Mesendoderm (in vitro differentiated cells): ENCODE measurements at regions not wholly inside any gene's neighbourhood (a gene's known extent, or its start where the extent isn't known, plus 50 kb on each side); places are given as distances from the start of the nearest gene placed in this dataset.
"Not testable (repeated sequence)": the region's sequence is repeated elsewhere in the genome, so short reads cannot be mapped to it uniquely, and the experiment has no call there.

Experiments
- DNase-seq: peaks from one replicate; pipeline ENCODE4 v3.0.0; 2013
- H2AK5ac ChIP-seq: 2 replicates; pipeline ENCODE4 v1.6.1; 2013; ENCODE audit warnings: low read length, inconsistent platforms
- H2BK120ac ChIP-seq: 2 replicates; pipeline ENCODE4 v1.6.1; 2013; ENCODE audit warnings: low read depth, mild to moderate bottlenecking, low read length, moderate library complexity, mixed read lengths
- H2BK15ac ChIP-seq: replicated peaks from 2 replicates; pipeline ENCODE4 v1.6.1; 2013; ENCODE audit warnings: low read depth, mild to moderate bottlenecking, moderate library complexity
- H2BK5ac ChIP-seq: 2 replicates; pipeline ENCODE4 v1.6.1; 2013; ENCODE audit warnings: low read length, inconsistent platforms
- H3K18ac ChIP-seq: 2 replicates; pipeline ENCODE4 v1.6.1; 2013; ENCODE audit warnings: mild to moderate bottlenecking, low read length, mixed read lengths
- H3K23ac ChIP-seq: one replicate; pipeline ENCODE4 v1.6.1; 2013; ENCODE audit warnings: low read length
- H3K27ac ChIP-seq: 2 replicates; pipeline ENCODE4 v1.5.1; 2013; ENCODE audit warnings: low read depth, mild to moderate bottlenecking, inconsistent platforms, low read length, moderate library complexity
- H3K27me3 ChIP-seq: 2 replicates; pipeline ENCODE4 v1.6.1; 2013; ENCODE audit warnings: low read length, control low read depth, mild to moderate bottlenecking, inconsistent platforms; ENCODE audit not compliant: insufficient read depth, poor library complexity
- H3K36me3 ChIP-seq: 2 replicates; pipeline ENCODE4 v1.6.1; 2013; ENCODE audit warnings: low read length, inconsistent platforms; ENCODE audit not compliant: control insufficient read depth, insufficient read depth
- H3K4ac ChIP-seq: one replicate; pipeline ENCODE4 v1.6.1; 2013; ENCODE audit warnings: low read depth, mild to moderate bottlenecking, low read length, moderate library complexity
- H3K4me1 ChIP-seq: 2 replicates; pipeline ENCODE4 v1.6.1; 2013; ENCODE audit warnings: low read depth, low read length, inconsistent platforms; ENCODE audit not compliant: control insufficient read depth
- H3K4me2 ChIP-seq: 2 replicates; pipeline ENCODE4 v1.6.1; 2013; ENCODE audit warnings: low read length
- H3K4me3 ChIP-seq: 2 replicates; pipeline ENCODE4 v1.5.1; 2013; ENCODE audit warnings: mild to moderate bottlenecking, low read length
- H3K56ac ChIP-seq: one replicate; pipeline ENCODE4 v1.6.1; 2013; ENCODE audit warnings: low read length
- H3K79me1 ChIP-seq: 2 replicates; pipeline ENCODE4 v1.6.1; 2013; ENCODE audit warnings: low read length, inconsistent platforms
- H3K79me2 ChIP-seq: 2 replicates; pipeline ENCODE4 v1.6.1; 2013; ENCODE audit warnings: mild to moderate bottlenecking, low read length; ENCODE audit not compliant: control insufficient read depth, insufficient read depth
- H3K9ac ChIP-seq: 2 replicates; pipeline ENCODE4 v1.6.1; 2013; ENCODE audit warnings: low read length, inconsistent platforms
- H4K5ac ChIP-seq: one replicate; pipeline ENCODE4 v1.6.1; 2013; ENCODE audit warnings: low read length
- H4K8ac ChIP-seq: one replicate; pipeline ENCODE4 v1.6.1; 2013; ENCODE audit warnings: low read depth, mild to moderate bottlenecking, control low read depth, low read length, moderate library complexity
- WGBS: extraction: QIAGEN DNeasy Blood & Tissue Kit; methylation state at CpG from one replicate; pipeline ENCODE4 v1.1.7; 2013; ENCODE audit warnings: low lambda C conversion rate, missing lambda C conversion rate; ENCODE audit not compliant: insufficient coverage; ENCODE audit errors: extremely low coverage; 5-methylcytosine and 5-hydroxymethylcytosine counted together

DNA sequence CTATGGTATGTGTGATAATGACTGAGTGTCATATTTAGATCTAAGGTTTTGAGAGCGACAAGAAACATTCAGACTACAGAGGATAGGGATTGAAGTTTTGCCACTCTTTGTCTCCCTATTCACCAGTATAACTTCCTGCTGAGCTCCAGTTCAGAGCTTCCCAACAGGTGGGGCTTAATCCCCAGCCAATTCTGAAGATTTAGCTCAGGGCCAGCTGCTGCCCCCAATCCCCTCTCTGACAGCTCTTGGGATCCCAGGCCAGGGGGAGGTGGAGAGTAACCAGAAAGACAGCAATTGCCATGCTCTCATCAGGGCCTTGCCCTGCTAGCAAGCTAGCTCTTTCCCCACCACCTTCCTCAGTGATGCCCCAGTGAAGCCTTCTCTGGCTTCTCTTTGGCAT, 57.8 kb downstream of the TRIL start:
- no peak overlapping the region for H3K9ac ChIP-seq
- H2AK5ac ChIP-seq, result no peak overlapping the region
- H3K27me3 ChIP-seq, result no peaks in the 10 kb centered on the region
- no peaks in the 10 kb centered on the region for H3K36me3 ChIP-seq
- no peak overlapping the region for H3K56ac ChIP-seq
- H3K4me3 ChIP-seq, result no peak overlapping the region
- H3K4me2 ChIP-seq, result no peak overlapping the region
- H3K4me1 ChIP-seq, result no peaks in the 10 kb centered on the region
- no peak overlapping the region for H3K23ac ChIP-seq
- WGBS, result no CpG with 5 or more reads among the region's 1 CpG
- H3K27ac ChIP-seq, result no peak overlapping the region
- no peaks in the 10 kb centered on the region for H3K79me1 ChIP-seq
- H3K18ac ChIP-seq, result no peak overlapping the region
- no peak overlapping the region for H2BK120ac ChIP-seq
- H3K79me2 ChIP-seq, result no peaks in the 10 kb centered on the region
- no peak overlapping the region for H2BK5ac ChIP-seq
- no peak overlapping the region for H3K4ac ChIP-seq
- no peak overlapping the region for H2BK15ac ChIP-seq
- no peak overlapping the region for H4K5ac ChIP-seq
- no peak for DNase-seq
- H4K8ac ChIP-seq, result no peak overlapping the region

DNA sequence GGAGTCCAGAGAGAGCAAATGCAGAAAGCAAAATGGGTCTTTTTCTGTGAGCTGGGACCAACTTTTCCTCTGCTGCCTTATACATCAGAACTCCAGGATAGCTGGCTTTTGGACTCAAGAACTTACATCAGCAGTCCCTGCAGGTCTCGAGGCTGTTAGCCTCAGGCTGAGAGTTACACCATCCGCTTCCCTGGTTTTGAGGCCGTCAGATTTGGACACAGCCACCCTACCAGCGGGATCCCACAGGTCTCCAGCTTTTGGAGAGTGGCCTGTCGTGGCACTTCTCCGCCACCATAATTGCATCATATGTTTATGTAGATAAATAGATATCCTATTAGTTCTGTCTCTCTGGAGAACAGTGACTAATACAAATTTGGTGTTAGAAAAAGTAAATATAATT, 64.2 kb downstream of the TRIL start:
- no peak overlapping the region for H3K9ac ChIP-seq
- H3K4me2 ChIP-seq, result no peak overlapping the region
- H4K5ac ChIP-seq, result no peak overlapping the region
- no peak overlapping the region for H3K4ac ChIP-seq
- H3K36me3 ChIP-seq, result no peaks in the 10 kb centered on the region
- H3K56ac ChIP-seq, result no peak overlapping the region
- H2AK5ac ChIP-seq, result no peak overlapping the region
- no peak for DNase-seq
- H3K79me2 ChIP-seq, result no peaks in the 10 kb centered on the region
- H3K23ac ChIP-seq, result no peak overlapping the region
- H3K79me1 ChIP-seq, result no peaks in the 10 kb centered on the region
- no peak overlapping the region for H2BK15ac ChIP-seq
- H3K27ac ChIP-seq, result no peak overlapping the region
- H2BK5ac ChIP-seq, result no peak overlapping the region
- peaks cover 4% of the 10 kb centered on the region for H3K4me1 ChIP-seq
- WGBS, result no CpG with 5 or more reads among the region's 6 CpGs
- no peak overlapping the region for H4K8ac ChIP-seq
- H3K27me3 ChIP-seq, result no peaks in the 10 kb centered on the region
- H3K18ac ChIP-seq, result no peak overlapping the region
- no peak overlapping the region for H2BK120ac ChIP-seq
- H3K4me3 ChIP-seq, result no peak overlapping the region

DNA sequence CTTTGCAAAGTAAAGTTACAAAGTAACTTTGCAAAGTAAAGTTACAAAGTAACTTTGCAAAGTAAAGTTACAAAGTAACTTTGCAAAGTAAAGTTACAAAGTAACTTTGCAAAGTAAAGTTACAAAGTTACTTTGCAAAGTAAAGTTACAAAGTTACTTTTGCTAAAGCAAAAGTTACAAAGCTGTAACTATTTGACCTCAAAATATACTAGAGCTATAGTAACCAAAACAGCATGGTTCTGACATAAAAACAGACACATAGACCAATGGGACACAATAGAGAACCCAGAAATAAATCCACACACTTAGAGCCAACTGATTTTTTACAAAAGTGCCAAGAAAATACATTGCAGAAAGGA, 66.3 kb downstream of the TRIL start:
- H3K9ac ChIP-seq, H3K4ac ChIP-seq, H4K5ac ChIP-seq, H3K56ac ChIP-seq, H2AK5ac ChIP-seq, H2BK5ac ChIP-seq, H3K36me3 ChIP-seq, H3K4me2 ChIP-seq, H2BK120ac ChIP-seq, H3K4me1 ChIP-seq, DNase-seq, H3K4me3 ChIP-seq, H3K18ac ChIP-seq, H3K79me1 ChIP-seq, H2BK15ac ChIP-seq, H3K79me2 ChIP-seq, H3K27ac ChIP-seq, H4K8ac ChIP-seq, H3K23ac ChIP-seq, H3K27me3 ChIP-seq: not testable (repeated sequence)

DNA sequence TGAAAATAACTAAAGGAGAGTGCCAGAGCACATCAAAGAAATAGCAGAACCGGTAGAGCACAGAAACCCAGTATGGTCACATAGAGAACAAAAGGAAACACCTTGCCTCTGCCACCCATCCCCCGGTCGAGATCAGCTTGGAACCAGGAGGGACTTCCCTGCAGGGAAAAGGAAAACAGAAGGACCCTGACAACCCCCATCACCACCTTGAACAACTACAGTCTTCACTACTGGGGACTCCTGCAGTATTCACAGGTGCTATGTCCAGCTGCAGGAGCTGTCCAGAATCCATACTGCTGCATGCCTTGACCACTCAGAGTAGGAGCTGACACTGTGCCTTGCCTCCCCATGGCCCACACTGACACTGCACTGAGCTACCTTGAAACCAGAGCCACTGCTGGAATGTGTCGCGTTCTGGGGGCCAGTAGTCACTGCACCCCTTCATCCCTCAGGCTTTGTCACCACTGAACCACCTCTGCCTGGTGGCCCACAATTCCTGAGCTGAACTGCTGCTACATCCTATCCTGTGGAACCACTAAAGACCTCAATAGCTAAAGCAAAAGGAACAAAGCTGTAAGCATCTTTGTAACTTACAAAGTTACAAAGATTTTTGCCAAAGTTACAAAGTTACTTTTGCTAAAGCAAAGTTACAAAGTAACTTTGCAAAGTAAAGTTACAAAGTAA, 66.8 kb downstream of the TRIL start:
- Histone ChIP-seq H3K4me3 (no peak overlapping the region), H3K27ac (no peak overlapping the region), H3K79me2 (no peaks in the 10 kb centered on the region), H4K8ac (no peak overlapping the region), H3K4me1 (peaks cover 4% of the 10 kb centered on the region), H3K27me3 (no peaks in the 10 kb centered on the region), H2AK5ac (no peak overlapping the region), H3K4me2 (no peak overlapping the region), H2BK5ac (no peak overlapping the region), H2BK120ac (no peak overlapping the region), H3K36me3 (no peaks in the 10 kb centered on the region), H2BK15ac (no peak overlapping the region), H3K79me1 (no peaks in the 10 kb centered on the region), H4K5ac (no peak overlapping the region), H3K9ac (no peak overlapping the region), H3K18ac (no peak overlapping the region), H3K4ac (no peak overlapping the region), H3K56ac (no peak overlapping the region), H3K23ac (peak overlapping the region; percentile 7)
- peak; percentile 30 for DNase-seq
- WGBS, result no CpG with 5 or more reads among the region's 5 CpGs

DNA sequence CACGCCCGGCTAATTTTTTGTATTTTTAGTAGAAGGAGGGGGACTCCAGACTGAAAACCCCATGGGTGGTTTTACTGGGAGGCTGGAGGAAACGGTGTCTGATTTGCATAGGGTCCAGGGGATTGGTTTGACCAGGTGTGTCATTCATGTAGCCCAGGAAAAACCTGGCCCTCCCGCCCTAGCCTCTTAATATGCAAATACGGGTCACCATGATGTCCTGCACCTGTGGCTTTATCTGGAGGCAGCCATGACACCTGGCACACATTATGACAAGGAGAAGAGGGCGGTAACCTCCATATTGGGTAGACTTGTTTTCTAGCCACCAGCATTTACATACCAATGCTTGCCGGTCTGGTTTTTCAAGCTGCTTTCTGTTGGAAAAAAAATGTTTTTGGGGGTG, 68.0 kb downstream of the TRIL start:
- H3K9ac ChIP-seq, result no peak overlapping the region
- no peak overlapping the region for H3K56ac ChIP-seq
- no peak overlapping the region for H3K23ac ChIP-seq
- H3K4me3 ChIP-seq, result no peak overlapping the region
- H3K79me1 ChIP-seq, result no peaks in the 10 kb centered on the region
- H2BK5ac ChIP-seq, result no peak overlapping the region
- no peak overlapping the region for H2BK15ac ChIP-seq
- H4K5ac ChIP-seq, result no peak overlapping the region
- WGBS, result no CpG with 5 or more reads among the region's 7 CpGs
- H3K27ac ChIP-seq, result no peak overlapping the region
- H3K4ac ChIP-seq, result no peak overlapping the region
- H2BK120ac ChIP-seq, result no peak overlapping the region
- no peak overlapping the region for H3K4me2 ChIP-seq
- H2AK5ac ChIP-seq, result no peak overlapping the region
- DNase-seq, result peak; percentile 49
- no peaks in the 10 kb centered on the region for H3K27me3 ChIP-seq
- no peak overlapping the region for H3K18ac ChIP-seq
- no peaks in the 10 kb centered on the region for H3K36me3 ChIP-seq
- H3K4me1 ChIP-seq, result peaks cover 8% of the 10 kb centered on the region
- H3K79me2 ChIP-seq, result no peaks in the 10 kb centered on the region
- no peak overlapping the region for H4K8ac ChIP-seq

DNA sequence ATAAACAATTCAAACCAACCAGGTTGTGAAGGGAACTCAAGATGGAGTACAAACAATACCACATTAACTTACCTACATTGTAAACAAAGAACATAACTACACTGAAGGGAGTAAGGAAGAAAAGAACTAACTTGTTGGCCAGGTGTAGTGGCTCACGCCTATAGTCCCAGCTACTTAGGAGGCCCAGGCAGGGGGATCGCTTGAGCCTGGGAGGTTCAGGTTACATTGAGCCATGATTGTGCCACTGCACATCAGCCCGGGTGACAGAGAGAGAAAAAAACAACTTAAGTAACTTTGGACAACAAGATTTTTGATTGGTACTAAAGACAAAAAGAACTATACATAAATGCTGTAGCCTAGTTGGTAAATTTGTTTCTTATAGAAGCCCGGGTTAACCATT, 68.8 kb downstream of the TRIL start:
- no peaks in the 10 kb centered on the region for H3K79me1 ChIP-seq
- no peak overlapping the region for H3K56ac ChIP-seq
- H3K18ac ChIP-seq, result no peak overlapping the region
- no peak overlapping the region for H3K4me2 ChIP-seq
- WGBS, result no CpG with 5 or more reads among the region's 4 CpGs
- no peaks in the 10 kb centered on the region for H3K27me3 ChIP-seq
- no peak overlapping the region for H3K9ac ChIP-seq
- no peak overlapping the region for H2BK15ac ChIP-seq
- H4K5ac ChIP-seq, result no peak overlapping the region
- peaks cover 8% of the 10 kb centered on the region for H3K4me1 ChIP-seq
- no peak overlapping the region for H3K27ac ChIP-seq
- H2BK5ac ChIP-seq, result no peak overlapping the region
- H2BK120ac ChIP-seq, result no peak overlapping the region
- no peak for DNase-seq
- no peak overlapping the region for H2AK5ac ChIP-seq
- no peak overlapping the region for H3K23ac ChIP-seq
- H3K79me2 ChIP-seq, result no peaks in the 10 kb centered on the region
- H3K4ac ChIP-seq, result no peak overlapping the region
- no peak overlapping the region for H4K8ac ChIP-seq
- no peaks in the 10 kb centered on the region for H3K36me3 ChIP-seq
- no peak overlapping the region for H3K4me3 ChIP-seq
